WERI-Rb-1 (cell line): ENCODE measurements at regions not wholly inside any gene's neighbourhood (a gene's known extent, or its start where the extent isn't known, plus 50 kb on each side); places are given as distances from the start of the nearest gene placed in this dataset.

Source experiments
- DNase-seq: peaks from one replicate; pipeline ENCODE4 v3.0.0-alpha.2; 2020
- H3K27ac ChIP-seq: fragments of 250-450 bp; sonication (Bioruptor Pico); 2 replicates; pipeline ENCODE4 v1.5.1; 2020; ENCODE audit warnings: mild to moderate bottlenecking, moderate library complexity
- H3K27me3 ChIP-seq: fragments of 250-450 bp; sonication (Bioruptor Pico); 2 replicates; pipeline ENCODE4 v1.5.1; 2021; ENCODE audit warnings: mild to moderate bottlenecking, low read depth, moderate library complexity; ENCODE audit not compliant: insufficient read depth, severe bottlenecking
- H3K36me3 ChIP-seq: fragments of 250-450 bp; sonication (Bioruptor Pico); 2 replicates; pipeline ENCODE4 v1.5.1; 2020; ENCODE audit warnings: mild to moderate bottlenecking, moderate library complexity
- H3K4me3 ChIP-seq: 2 replicates; pipeline ENCODE4 v1.5.1; 2011; ENCODE audit warnings: low read depth, mild to moderate bottlenecking, control low read depth, low read length
- H3K9me3 ChIP-seq: fragments of 250-450 bp; sonication (Bioruptor Pico); 2 replicates; pipeline ENCODE4 v1.5.1; 2021; ENCODE audit warnings: mild to moderate bottlenecking, moderate library complexity; ENCODE audit not compliant: severe bottlenecking
- CTCF ChIP-seq: IDR thresholded peaks from 2 replicates; pipeline ENCODE4 v1.5.1; 2011; ENCODE audit warnings: low read depth, mild to moderate bottlenecking, control low read depth, inconsistent platforms, low read length

- Histone ChIP-seq H3K27ac (no peak overlapping the region), H3K27me3 (no peaks in the 10 kb centered on the region), H3K4me3 (no peak overlapping the region), H3K36me3 (no peaks in the 10 kb centered on the region), H3K9me3 (no peaks in the 10 kb centered on the region)
- no peak for DNase-seq
- TF ChIP-seq CTCF, result no peak
Observed at GRCh38 chr5:74233091-74233490, 407.4 kb downstream of the ENC1 start.

- no peaks in the 10 kb centered on the region for H3K27me3 ChIP-seq
- TF ChIP-seq CTCF, result no peak
- H3K27ac ChIP-seq, result no peak overlapping the region
- H3K9me3 ChIP-seq, result no peaks in the 10 kb centered on the region
- H3K4me3 ChIP-seq, result no peak overlapping the region
- DNase-seq, result no peak
- no peaks in the 10 kb centered on the region for H3K36me3 ChIP-seq
Observed at GRCh38 chr5:74232276-74232675, 408.3 kb downstream of the ENC1 start.

- Histone ChIP-seq H3K27ac (no peak overlapping the region), H3K9me3 (no peaks in the 10 kb centered on the region), H3K36me3 (no peaks in the 10 kb centered on the region), H3K4me3 (no peak overlapping the region), H3K27me3 (no peaks in the 10 kb centered on the region)
- no peak for TF ChIP-seq CTCF
- DNase-seq, result no peak
Observed at GRCh38 chr5:74231697-74232096, 408.8 kb downstream of the ENC1 start.

- DNase-seq, result no peak
- H3K27me3 ChIP-seq, result no peaks in the 10 kb centered on the region
- H3K9me3 ChIP-seq, result peaks cover 5% of the 10 kb centered on the region
- no peak overlapping the region for H3K4me3 ChIP-seq
- no peak for TF ChIP-seq CTCF
- no peaks in the 10 kb centered on the region for H3K36me3 ChIP-seq
- H3K27ac ChIP-seq, result no peak overlapping the region
Observed at GRCh38 chr5:74226716-74227485, 413.6 kb downstream of the ENC1 start.

- DNase-seq, result no peak
- H3K27me3 ChIP-seq, result no peaks in the 10 kb centered on the region
- peaks cover 5% of the 10 kb centered on the region for H3K9me3 ChIP-seq
- no peak overlapping the region for H3K27ac ChIP-seq
- no peaks in the 10 kb centered on the region for H3K36me3 ChIP-seq
- TF ChIP-seq CTCF, result no peak
- H3K4me3 ChIP-seq, result no peak overlapping the region
Observed at GRCh38 chr5:74225587-74225986, 414.9 kb downstream of the ENC1 start.

- peaks cover 9% of the 10 kb centered on the region for H3K9me3 ChIP-seq
- no peak for TF ChIP-seq CTCF
- H3K36me3 ChIP-seq, result no peaks in the 10 kb centered on the region
Observed at GRCh38 chr5:74224331-74224730, 416.2 kb downstream of the ENC1 start.

More at GRCh38 chr5:74224331-74224730, 416.2 kb downstream of the ENC1 start:
- no peak for DNase-seq
- no peaks in the 10 kb centered on the region for H3K27me3 ChIP-seq
- H3K4me3 ChIP-seq, result no peak overlapping the region
- H3K27ac ChIP-seq, result no peak overlapping the region
